OCI-LY1 (cell line): ENCODE measurements at regions not wholly inside any gene's neighbourhood (a gene's known extent, or its start where the extent isn't known, plus 50 kb on each side); places are given as distances from the start of the nearest gene placed in this dataset.

Experiments
- H2AFZ ChIP-seq: fragments of 200-600 bp; sonication (generic), shearing (Covaris generic); 2 replicates; pipeline ENCODE4 v1.6.0; 2014; ENCODE audit warnings: antibody characterized with exemption, mild to moderate bottlenecking, low read length
- H3F3A ChIP-seq: fragments of 200-600 bp; sonication (generic), shearing (Covaris generic); 2 replicates; pipeline ENCODE4 v1.6.0; 2014; ENCODE audit warnings: mild to moderate bottlenecking, antibody characterized with exemption, low read length, moderate library complexity; ENCODE audit not compliant: insufficient read depth
- H3K27ac ChIP-seq: fragments of 200-600 bp; sonication (generic); 2 replicates; pipeline ENCODE4 v1.5.1; 2014; ENCODE audit warnings: low read length, mixed run types, mild to moderate bottlenecking, low read depth; ENCODE audit not compliant: poor library complexity, severe bottlenecking
- H3K27me3 ChIP-seq: fragments of 200-600 bp; sonication (generic); 2 replicates; pipeline ENCODE4 v1.6.0; 2014; ENCODE audit warnings: antibody characterized with exemption, mild to moderate bottlenecking, low read length, moderate library complexity; ENCODE audit not compliant: insufficient read depth
- H3K36me3 ChIP-seq: fragments of 200-600 bp; sonication (generic); 2 replicates; pipeline ENCODE4 v1.6.1; 2014; ENCODE audit warnings: mild to moderate bottlenecking, antibody characterized with exemption, low read length, moderate library complexity, mixed read lengths; ENCODE audit not compliant: insufficient read depth
- H3K4me1 ChIP-seq: fragments of 200-600 bp; sonication (generic); 2 replicates; pipeline ENCODE4 v1.5.1; 2014; ENCODE audit warnings: mild to moderate bottlenecking, low read length, moderate library complexity; ENCODE audit not compliant: insufficient read depth, severe bottlenecking
- H3K4me2 ChIP-seq: fragments of 200-600 bp; sonication (generic), shearing (Covaris generic); 2 replicates; pipeline ENCODE4 v1.6.1; 2014; ENCODE audit warnings: low read length
- H3K4me3 ChIP-seq: fragments of 200-600 bp; sonication (generic); 2 replicates; pipeline ENCODE4 v1.5.1; 2014; ENCODE audit warnings: low read length, low read depth, mild to moderate bottlenecking, mixed read lengths; ENCODE audit not compliant: poor library complexity, severe bottlenecking
- H3K79me2 ChIP-seq: fragments of 200-600 bp; shearing (Covaris generic); 2 replicates; pipeline ENCODE4 v1.6.1; 2016; ENCODE audit warnings: mixed run types, low read length, mixed read lengths; ENCODE audit not compliant: insufficient read depth
- H3K9ac ChIP-seq: fragments of 200-600 bp; sonication (generic), shearing (Covaris generic); 2 replicates; pipeline ENCODE4 v1.6.1; 2014; ENCODE audit warnings: mild to moderate bottlenecking, low read length, mixed read lengths
- H3K9me2 ChIP-seq: fragments of 200-600 bp; sonication (generic), shearing (Covaris generic); 2 replicates; pipeline ENCODE4 v1.6.1; 2014; ENCODE audit warnings: low read depth, mild to moderate bottlenecking, low read length, mixed read lengths
- H3K9me3 ChIP-seq: fragments of 200-600 bp; shearing (Covaris generic); 2 replicates; pipeline ENCODE4 v1.6.1; 2014; ENCODE audit warnings: low read length, mixed read lengths
- H4K20me1 ChIP-seq: fragments of 200-600 bp; sonication (generic), shearing (Covaris generic); 2 replicates; pipeline ENCODE4 v1.6.0; 2016; ENCODE audit warnings: mild to moderate bottlenecking, low read length; ENCODE audit not compliant: insufficient read depth
- EZH2 ChIP-seq: fragments of 200-600 bp; sonication (generic), shearing (Covaris generic); IDR thresholded peaks from 2 replicates; pipeline ENCODE4 v1.8.0; 2017; ENCODE audit warnings: borderline replicate concordance, mixed run types, mild to moderate bottlenecking, antibody characterized with exemption, low read length, moderate library complexity, mixed read lengths
- TF ChIP-seq, protein P1 (sequence below): fragments of 200-600 bp; sonication (generic), shearing (Covaris generic); IDR thresholded peaks from 2 replicates; pipeline ENCODE4 v1.5.1; 2017; ENCODE audit warnings: mild to moderate bottlenecking, antibody characterized with exemption, low read length, moderate library complexity, mixed read lengths

DNA sequence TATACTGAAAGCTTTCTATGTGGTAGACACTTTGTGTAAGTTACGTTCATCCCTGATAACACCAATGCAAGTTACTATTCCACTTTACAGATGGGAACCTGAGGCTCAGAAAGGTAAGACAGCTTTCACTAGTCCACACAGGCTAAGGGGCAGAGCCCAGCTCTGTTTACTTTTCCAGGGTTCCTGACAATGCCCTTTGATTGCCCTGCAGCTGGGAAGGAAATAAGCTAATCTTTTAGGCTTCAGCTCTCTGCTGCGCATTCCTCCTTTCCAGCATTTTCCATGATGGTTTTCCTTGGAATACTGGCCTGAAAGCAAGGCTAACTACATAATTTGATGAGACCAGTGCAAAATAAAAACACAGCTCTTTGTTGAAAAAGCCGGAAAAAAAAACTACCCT lies 185.7 kb upstream of the BTG1 start:
- TF ChIP-seq, protein P1, sequence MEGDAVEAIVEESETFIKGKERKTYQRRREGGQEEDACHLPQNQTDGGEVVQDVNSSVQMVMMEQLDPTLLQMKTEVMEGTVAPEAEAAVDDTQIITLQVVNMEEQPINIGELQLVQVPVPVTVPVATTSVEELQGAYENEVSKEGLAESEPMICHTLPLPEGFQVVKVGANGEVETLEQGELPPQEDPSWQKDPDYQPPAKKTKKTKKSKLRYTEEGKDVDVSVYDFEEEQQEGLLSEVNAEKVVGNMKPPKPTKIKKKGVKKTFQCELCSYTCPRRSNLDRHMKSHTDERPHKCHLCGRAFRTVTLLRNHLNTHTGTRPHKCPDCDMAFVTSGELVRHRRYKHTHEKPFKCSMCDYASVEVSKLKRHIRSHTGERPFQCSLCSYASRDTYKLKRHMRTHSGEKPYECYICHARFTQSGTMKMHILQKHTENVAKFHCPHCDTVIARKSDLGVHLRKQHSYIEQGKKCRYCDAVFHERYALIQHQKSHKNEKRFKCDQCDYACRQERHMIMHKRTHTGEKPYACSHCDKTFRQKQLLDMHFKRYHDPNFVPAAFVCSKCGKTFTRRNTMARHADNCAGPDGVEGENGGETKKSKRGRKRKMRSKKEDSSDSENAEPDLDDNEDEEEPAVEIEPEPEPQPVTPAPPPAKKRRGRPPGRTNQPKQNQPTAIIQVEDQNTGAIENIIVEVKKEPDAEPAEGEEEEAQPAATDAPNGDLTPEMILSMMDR: no peak
- no peak for TF ChIP-seq EZH2
- H3K36me3 ChIP-seq: no peaks in the 10 kb centered on the region
- no peaks in the 10 kb centered on the region for H4K20me1 ChIP-seq
- no peak overlapping the region for H3K4me2 ChIP-seq
- no peaks in the 10 kb centered on the region for H3K27me3 ChIP-seq
- no peaks in the 10 kb centered on the region for H3K79me2 ChIP-seq
- no peak overlapping the region for H3K9ac ChIP-seq
- no peak overlapping the region for H2AFZ ChIP-seq
- H3K9me3 ChIP-seq: no peaks in the 10 kb centered on the region
- H3F3A ChIP-seq: no peaks in the 10 kb centered on the region
- peaks cover 5% of the 10 kb centered on the region for H3K4me1 ChIP-seq
- no peak overlapping the region for H3K27ac ChIP-seq
- no peak overlapping the region for H3K4me3 ChIP-seq
- H3K9me2 ChIP-seq: no peaks in the 10 kb centered on the region

DNA sequence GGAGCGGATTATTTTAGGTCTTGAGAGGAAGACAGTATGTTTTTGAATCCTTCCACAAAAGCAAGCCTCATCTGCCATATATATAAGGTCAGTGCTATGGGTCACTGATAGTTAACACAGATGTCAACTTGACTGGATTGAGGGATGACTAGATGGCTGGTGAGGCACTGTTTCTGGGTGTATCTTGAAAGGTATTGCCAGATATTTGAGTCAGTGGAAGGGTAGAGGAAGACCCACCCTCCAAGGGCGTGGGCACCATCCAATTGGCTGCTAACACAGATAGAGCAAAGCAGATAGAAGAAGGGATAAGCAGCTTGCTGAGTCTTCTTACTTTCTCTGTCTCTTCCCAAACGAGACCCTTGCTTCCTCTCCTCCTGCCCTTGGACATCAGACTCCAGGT lies 185.0 kb upstream of the BTG1 start:
- no peaks in the 10 kb centered on the region for H4K20me1 ChIP-seq
- H3K79me2 ChIP-seq: no peaks in the 10 kb centered on the region
- no peak overlapping the region for H3K4me3 ChIP-seq
- H3F3A ChIP-seq: no peaks in the 10 kb centered on the region
- H2AFZ ChIP-seq: no peak overlapping the region
- no peaks in the 10 kb centered on the region for H3K9me3 ChIP-seq
- TF ChIP-seq, protein P1: no peak
- TF ChIP-seq EZH2: no peak
- no peak overlapping the region for H3K4me2 ChIP-seq
- no peaks in the 10 kb centered on the region for H3K27me3 ChIP-seq
- no peak overlapping the region for H3K9ac ChIP-seq
- peaks cover 5% of the 10 kb centered on the region for H3K4me1 ChIP-seq
- H3K9me2 ChIP-seq: no peaks in the 10 kb centered on the region
- no peaks in the 10 kb centered on the region for H3K36me3 ChIP-seq
- no peak overlapping the region for H3K27ac ChIP-seq

DNA sequence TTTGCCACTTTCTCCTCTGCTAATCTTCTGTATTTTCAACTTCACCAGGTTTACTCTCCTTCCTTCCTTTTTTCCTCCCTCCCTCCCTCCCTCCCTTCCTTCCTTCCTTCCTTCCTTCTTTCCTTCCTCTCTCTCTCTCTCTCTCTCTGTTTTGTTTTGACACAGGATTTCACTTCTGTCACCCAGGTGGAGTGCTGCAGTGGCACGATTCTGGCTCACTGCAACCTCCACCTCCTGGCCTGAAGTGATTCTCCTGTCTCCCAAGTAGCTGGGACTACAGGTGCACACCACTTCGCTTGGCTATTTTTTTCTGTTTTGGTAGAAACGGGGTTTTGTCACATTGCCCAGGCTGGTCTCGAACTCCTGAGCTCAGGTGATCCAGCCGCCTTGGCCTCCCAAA lies 181.2 kb upstream of the BTG1 start:
- H3K27me3 ChIP-seq: no peaks in the 10 kb centered on the region
- no peak overlapping the region for H3K9ac ChIP-seq
- H3F3A ChIP-seq: no peaks in the 10 kb centered on the region
- no peaks in the 10 kb centered on the region for H3K9me3 ChIP-seq
- H3K4me2 ChIP-seq: no peak overlapping the region
- H4K20me1 ChIP-seq: no peaks in the 10 kb centered on the region
- H3K9me2 ChIP-seq: no peaks in the 10 kb centered on the region
- H2AFZ ChIP-seq: no peak overlapping the region
- H3K27ac ChIP-seq: no peak overlapping the region
- no peaks in the 10 kb centered on the region for H3K4me1 ChIP-seq
- H3K36me3 ChIP-seq: no peaks in the 10 kb centered on the region
- no peaks in the 10 kb centered on the region for H3K79me2 ChIP-seq
- H3K4me3 ChIP-seq: no peak overlapping the region
- no peak for TF ChIP-seq EZH2
- TF ChIP-seq, protein P1: no peak
